HUES6 (cell line): ENCODE measurements at regions not wholly inside any gene's neighbourhood (a gene's known extent, or its start where the extent isn't known, plus 50 kb on each side); places are given as distances from the start of the nearest gene placed in this dataset.

Experiments
- H3K27ac ChIP-seq: 2 replicates; pipeline ENCODE4 v1.7.0; 2013; ENCODE audit warnings: low read depth, mild to moderate bottlenecking, low read length, inconsistent platforms
- H3K27me3 ChIP-seq: 2 replicates; pipeline ENCODE4 v1.6.1; 2013; ENCODE audit warnings: low read length; ENCODE audit not compliant: control insufficient read depth, insufficient read depth
- H3K36me3 ChIP-seq: 2 replicates; pipeline ENCODE4 v1.6.1; 2013; ENCODE audit warnings: low read length; ENCODE audit not compliant: control insufficient read depth, insufficient read depth
- H3K4me1 ChIP-seq: 2 replicates; pipeline ENCODE4 v1.6.1; 2013; ENCODE audit warnings: low read length; ENCODE audit not compliant: control insufficient read depth, insufficient read depth
- H3K4me3 ChIP-seq: 2 replicates; pipeline ENCODE4 v1.5.1; 2013; ENCODE audit warnings: low read depth, low read length
- H3K9ac ChIP-seq: one replicate; pipeline ENCODE4 v1.6.1; 2013; ENCODE audit warnings: mild to moderate bottlenecking, low read length
- H3K9me3 ChIP-seq: 2 replicates; pipeline ENCODE4 v1.6.1; 2013; ENCODE audit warnings: low read depth, low read length; ENCODE audit not compliant: control insufficient read depth, insufficient read depth

DNA sequence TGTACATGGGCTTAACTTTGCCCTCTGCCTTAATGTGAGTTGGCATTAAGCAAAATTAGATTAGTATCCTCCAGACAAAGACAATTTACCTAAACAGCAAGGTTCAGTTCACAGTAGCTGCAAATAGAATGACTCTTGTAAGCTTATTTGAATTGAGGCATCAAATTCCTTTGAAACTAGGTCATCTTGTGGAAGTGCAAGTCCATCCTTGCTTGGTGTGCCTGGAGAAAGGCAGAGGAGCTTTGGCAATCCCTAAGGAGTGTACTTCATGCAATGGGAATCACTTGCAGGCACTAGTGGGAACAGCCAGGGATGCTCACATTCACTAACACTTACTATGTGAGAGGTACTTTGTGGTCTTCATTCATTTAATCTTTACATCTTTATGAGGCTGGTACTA is 118.3 kb downstream of the DRD1 start:
- no peaks in the 10 kb centered on the region for H3K36me3 ChIP-seq
- no peak overlapping the region for H3K27ac ChIP-seq
- H3K4me3 ChIP-seq: no peak overlapping the region
- no peaks in the 10 kb centered on the region for H3K27me3 ChIP-seq
- H3K9me3 ChIP-seq: no peaks in the 10 kb centered on the region
- peaks cover 13% of the 10 kb centered on the region; the same call in 1 of the 2 replicates for H3K4me1 ChIP-seq
- no peak overlapping the region for H3K9ac ChIP-seq

DNA sequence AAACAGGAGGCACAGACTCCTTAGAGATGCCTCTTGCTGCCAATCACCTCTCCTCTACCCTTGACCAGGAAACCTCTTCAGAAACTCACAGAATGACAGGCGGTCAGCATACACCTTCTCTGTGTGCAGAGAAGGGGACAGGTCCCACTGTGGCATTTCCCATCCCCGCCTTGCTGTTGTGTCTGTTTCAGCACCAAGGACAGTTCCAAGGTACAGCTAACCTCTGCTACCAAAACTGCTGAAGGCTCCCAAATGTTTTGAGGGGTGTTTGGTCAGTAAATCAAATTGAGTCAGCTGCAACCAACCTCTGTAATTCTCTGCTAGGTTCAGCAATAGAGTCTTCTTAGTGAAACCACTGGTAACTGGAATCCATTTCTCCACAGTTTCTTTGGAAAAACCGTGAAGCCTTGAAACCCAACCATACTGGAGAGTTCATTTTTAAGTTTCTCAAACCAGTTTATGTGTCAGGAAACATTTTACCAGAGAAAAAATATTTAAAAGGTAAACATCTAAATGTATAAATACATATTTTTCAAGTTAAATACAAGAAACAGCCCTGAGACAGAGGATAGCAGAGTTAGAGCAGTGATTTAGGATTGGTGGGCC is 122.0 kb downstream of the DRD1 start:
- no peaks in the 10 kb centered on the region for H3K36me3 ChIP-seq
- no peak overlapping the region for H3K4me3 ChIP-seq
- peaks cover 3% of the 10 kb centered on the region; the same call in 1 of the 2 replicates for H3K4me1 ChIP-seq
- H3K27ac ChIP-seq: no peak overlapping the region
- H3K9me3 ChIP-seq: no peaks in the 10 kb centered on the region
- no peak overlapping the region for H3K9ac ChIP-seq
- H3K27me3 ChIP-seq: no peaks in the 10 kb centered on the region

DNA sequence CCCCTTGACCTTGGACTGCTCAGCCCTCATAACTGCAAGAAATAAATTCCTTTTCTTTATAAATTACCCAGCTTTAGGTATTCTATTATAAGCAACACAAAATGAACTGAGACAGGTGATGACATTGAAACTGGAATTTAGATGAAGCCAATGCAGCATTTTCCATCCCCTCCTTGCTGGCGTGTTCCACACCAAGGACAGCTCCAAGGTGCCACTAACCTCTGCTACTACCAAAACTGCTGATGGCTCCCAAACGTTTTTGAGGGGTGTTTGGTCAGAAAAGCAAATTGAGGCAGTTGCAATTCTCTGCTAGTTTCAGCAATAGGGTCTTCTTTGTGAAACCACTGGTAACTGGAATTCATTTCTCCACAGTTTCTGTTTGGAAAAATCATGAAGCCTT is 124.8 kb downstream of the DRD1 start:
- Histone ChIP-seq H3K9ac (no peak overlapping the region), H3K4me1 (no peaks in the 10 kb centered on the region), H3K4me3 (no peak overlapping the region), H3K9me3 (no peaks in the 10 kb centered on the region), H3K27ac (no peak overlapping the region), H3K27me3 (peaks cover 3% of the 10 kb centered on the region; the same call in 1 of the 2 replicates), H3K36me3 (no peaks in the 10 kb centered on the region)

DNA sequence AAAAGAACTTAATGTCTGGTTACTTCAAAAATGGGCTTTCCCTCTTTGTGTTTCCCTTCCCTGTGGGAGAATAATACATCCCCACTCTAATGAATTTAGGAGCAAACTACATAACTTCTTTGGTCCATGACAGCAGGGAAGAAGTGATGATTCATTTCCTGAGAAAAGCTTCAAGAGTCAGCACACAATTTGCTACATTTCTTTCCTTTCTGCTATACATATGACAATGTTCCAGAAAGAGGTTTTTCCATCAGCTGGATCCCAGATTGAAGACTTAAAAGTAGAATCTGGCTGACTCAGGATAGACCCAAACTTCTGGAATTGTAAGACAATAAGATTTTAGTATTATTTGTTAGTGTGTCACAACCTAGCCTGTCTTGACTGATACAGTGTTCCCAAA is 126.1 kb downstream of the DRD1 start:
- Histone ChIP-seq H3K9me3 (no peaks in the 10 kb centered on the region), H3K4me3 (no peak overlapping the region), H3K9ac (no peak overlapping the region), H3K27ac (no peak overlapping the region), H3K4me1 (no peaks in the 10 kb centered on the region), H3K27me3 (peaks cover 3% of the 10 kb centered on the region; the same call in 1 of the 2 replicates), H3K36me3 (no peaks in the 10 kb centered on the region)

DNA sequence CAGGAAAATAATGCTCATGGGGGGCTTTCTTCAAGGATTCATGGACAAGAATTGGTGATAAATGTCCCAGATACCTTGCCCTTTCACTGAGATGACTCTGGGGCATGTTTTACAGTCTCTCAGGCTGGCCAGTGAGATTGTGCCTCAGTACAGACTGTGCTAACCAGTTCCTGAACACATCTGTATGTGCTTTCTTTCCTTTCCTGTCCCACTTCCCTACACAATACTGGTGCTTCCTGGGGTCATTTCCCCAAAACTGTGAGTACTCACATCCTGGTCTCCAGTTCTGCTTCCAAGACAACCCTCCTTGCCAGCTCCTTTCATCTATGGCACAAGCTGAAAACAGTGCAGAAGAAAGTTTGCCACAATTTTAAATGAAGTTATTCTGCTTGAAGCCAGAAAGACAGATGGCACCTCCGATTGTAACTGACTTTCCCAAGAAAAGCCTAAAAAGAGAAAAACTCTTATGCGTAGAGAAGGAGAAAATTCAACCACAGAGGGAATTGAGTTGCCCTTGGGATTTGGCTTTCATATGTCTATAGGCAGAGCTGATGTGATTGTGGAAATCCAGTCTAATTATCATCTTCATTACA is 134.7 kb downstream of the DRD1 start:
- H3K36me3 ChIP-seq: no peaks in the 10 kb centered on the region
- H3K4me3 ChIP-seq: no peak overlapping the region
- no peaks in the 10 kb centered on the region for H3K9me3 ChIP-seq
- H3K27ac ChIP-seq: no peak overlapping the region
- no peaks in the 10 kb centered on the region; the same call in 1 of the 2 replicates for H3K27me3 ChIP-seq
- no peak overlapping the region for H3K9ac ChIP-seq
- H3K4me1 ChIP-seq: no peaks in the 10 kb centered on the region

DNA sequence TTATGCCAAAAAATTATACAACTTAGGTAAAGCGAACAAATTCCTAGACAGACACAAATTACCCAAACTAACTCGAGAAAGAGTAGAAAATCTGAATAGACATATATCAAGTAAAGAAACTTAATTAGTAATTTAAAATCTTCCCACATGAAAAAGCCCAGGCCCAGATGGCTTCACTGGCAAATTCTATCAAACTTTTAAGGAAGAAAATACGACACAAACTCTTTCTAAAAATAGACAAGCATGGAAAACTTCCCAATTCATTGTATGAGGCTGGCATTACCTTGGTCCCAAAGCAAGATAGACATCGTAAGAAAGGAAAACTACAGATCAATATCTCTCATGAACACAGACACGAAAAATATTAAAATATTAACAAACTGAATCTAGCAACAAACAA is 135.3 kb downstream of the DRD1 start:
- no peaks in the 10 kb centered on the region for H3K27me3 ChIP-seq
- no peak overlapping the region for H3K4me3 ChIP-seq
- no peaks in the 10 kb centered on the region for H3K36me3 ChIP-seq
- no peak overlapping the region for H3K9ac ChIP-seq
- no peak overlapping the region for H3K27ac ChIP-seq
- H3K4me1 ChIP-seq: no peaks in the 10 kb centered on the region
- H3K9me3 ChIP-seq: no peaks in the 10 kb centered on the region

DNA sequence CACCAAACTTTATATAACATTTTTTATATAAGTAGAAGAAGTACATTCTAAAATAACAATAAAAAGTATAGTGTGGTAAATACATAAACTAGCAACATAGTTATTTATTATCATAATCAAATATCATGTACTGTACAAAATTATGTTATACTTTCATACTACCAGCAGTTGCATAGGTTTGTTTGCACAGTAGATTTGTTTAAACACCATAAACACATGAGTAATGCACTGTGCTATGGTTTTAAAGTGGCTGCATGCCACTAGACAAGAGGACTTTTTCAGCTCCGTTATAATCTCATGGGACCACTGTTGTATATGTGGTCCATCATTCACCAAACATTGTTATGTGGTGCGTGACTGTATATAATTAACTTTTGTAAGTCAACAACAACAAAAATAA is 137.6 kb downstream of the DRD1 start:
- Histone ChIP-seq H3K36me3 (no peaks in the 10 kb centered on the region), H3K9ac (no peak overlapping the region), H3K4me1 (no peaks in the 10 kb centered on the region), H3K27me3 (no peaks in the 10 kb centered on the region), H3K9me3 (no peaks in the 10 kb centered on the region), H3K4me3 (no peak overlapping the region), H3K27ac (no peak overlapping the region)

DNA sequence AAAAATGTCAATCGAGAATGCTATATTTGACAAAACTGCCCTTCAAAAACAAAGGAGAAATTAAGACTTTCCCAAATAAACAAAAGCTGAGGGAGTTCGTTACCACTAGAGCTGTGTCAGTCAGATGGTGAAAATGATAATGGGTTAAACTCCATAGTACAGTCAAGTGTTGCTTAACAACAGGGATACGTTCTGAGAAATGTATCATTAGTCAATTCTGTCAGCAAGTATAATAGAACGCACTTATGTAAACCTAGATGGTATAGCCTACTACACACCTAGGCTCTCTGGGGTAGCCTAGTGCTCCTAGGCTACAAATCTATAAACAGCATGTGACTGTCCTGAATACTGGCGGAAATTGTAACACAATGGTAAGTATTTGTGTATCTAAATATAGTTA is 138.7 kb downstream of the DRD1 start:
- H3K9ac ChIP-seq: no peak overlapping the region
- no peak overlapping the region for H3K27ac ChIP-seq
- no peaks in the 10 kb centered on the region for H3K4me1 ChIP-seq
- H3K9me3 ChIP-seq: no peaks in the 10 kb centered on the region
- H3K36me3 ChIP-seq: no peaks in the 10 kb centered on the region
- H3K4me3 ChIP-seq: no peak overlapping the region
- no peaks in the 10 kb centered on the region for H3K27me3 ChIP-seq

DNA sequence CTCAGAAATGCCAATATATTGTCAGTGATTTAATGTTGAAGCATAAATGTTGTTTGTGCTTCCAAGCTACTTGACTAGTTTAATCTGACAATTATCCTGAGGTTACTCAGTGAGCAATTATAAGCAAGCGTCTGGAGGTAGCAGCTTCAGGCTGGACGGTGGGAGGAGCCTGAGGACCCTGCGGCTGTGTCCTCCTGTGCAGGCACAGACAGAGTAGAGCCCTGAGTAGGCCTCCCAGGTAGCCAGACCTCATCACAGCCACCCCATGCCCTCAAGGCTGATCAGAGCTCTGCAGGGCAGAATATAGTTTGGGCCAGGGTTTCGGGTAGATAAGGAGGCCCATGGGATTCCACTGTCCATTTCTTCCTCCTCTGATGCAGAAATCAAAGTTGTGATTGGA is 153.6 kb downstream of the DRD1 start:
- H3K4me1 ChIP-seq: no peaks in the 10 kb centered on the region
- H3K9me3 ChIP-seq: no peaks in the 10 kb centered on the region
- H3K27me3 ChIP-seq: no peaks in the 10 kb centered on the region
- no peaks in the 10 kb centered on the region for H3K36me3 ChIP-seq
- H3K4me3 ChIP-seq: no peak overlapping the region
- H3K27ac ChIP-seq: no peak overlapping the region
- H3K9ac ChIP-seq: no peak overlapping the region

DNA sequence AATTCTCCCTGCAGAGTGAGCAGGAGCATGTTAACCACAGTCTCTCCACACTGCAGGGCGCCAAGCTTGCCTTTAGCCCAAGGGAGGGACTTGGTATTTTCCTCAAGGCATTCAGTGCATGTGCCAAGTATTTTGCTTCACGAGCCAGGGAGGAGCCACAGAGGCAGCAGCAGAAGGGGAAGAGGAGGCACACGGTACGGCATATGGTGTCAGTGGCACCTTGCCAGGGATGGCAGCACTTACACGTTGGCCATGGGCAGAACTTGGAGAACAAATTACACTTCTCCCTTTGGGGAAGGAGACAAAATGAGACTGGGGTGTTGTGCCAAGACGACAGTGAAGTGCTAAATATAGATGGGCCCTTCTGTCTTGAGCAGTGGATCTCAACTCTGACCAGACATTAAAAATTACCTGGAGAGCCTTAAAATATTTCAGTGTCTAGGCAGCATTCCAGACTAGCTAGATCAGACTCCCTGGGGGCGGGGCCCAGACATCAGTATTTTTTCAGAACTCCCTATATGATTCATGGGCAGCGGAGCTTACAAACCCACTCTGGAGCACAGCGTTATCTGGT is 155.8 kb downstream of the DRD1 start:
- Histone ChIP-seq H3K36me3 (no peaks in the 10 kb centered on the region), H3K9ac (no peak overlapping the region), H3K27me3 (no peaks in the 10 kb centered on the region), H3K9me3 (no peaks in the 10 kb centered on the region), H3K27ac (no peak overlapping the region), H3K4me1 (no peaks in the 10 kb centered on the region), H3K4me3 (no peak overlapping the region)

DNA sequence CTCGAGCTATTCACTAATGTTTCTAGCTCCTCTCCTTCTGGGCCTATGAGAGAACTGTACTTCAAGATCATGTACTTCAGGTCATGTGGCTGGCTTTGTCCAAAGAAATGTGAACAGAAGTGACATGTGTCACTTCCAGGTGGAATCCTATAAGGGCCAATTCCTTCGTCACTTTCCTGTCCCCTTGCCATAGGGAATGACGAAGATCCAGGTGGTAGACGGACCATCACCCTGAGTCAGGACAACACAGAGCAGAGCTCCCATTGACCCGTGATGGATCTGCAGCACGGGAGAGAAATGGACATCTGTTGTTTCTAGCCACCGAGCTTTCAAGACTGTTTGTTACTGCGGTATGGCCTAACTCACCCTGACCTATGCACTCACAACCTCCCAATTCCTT is 157.0 kb downstream of the DRD1 start:
- H3K27me3 ChIP-seq: no peaks in the 10 kb centered on the region
- no peak overlapping the region for H3K27ac ChIP-seq
- no peak overlapping the region for H3K9ac ChIP-seq
- no peaks in the 10 kb centered on the region for H3K4me1 ChIP-seq
- H3K4me3 ChIP-seq: no peak overlapping the region
- H3K36me3 ChIP-seq: no peaks in the 10 kb centered on the region
- no peaks in the 10 kb centered on the region for H3K9me3 ChIP-seq
